Vagina (tissue), 2 donors: ENCODE measurements at regions not wholly inside any gene's neighbourhood (a gene's known extent, or its start where the extent isn't known, plus 50 kb on each side); places are given as distances from the start of the nearest gene placed in this dataset.
"Not testable (repeated sequence)": the region's sequence is repeated elsewhere in the genome, so short reads cannot be mapped to it uniquely, and the experiment has no call there.

Source experiments
- POLR2AphosphoS5 ChIP-seq, 2 donors: sonication (generic); formaldehyde crosslinking; IDR thresholded peaks; one replicate each; pipeline ENCODE4 v1.9.0; 2017; ENCODE audit warnings: antibody characterized with exemption in 2 of 2, mild to moderate bottlenecking in 2 of 2, low read depth in 1 of 2; ENCODE audit not compliant: insufficient read depth in 1 of 2
- TF ChIP-seq, protein P1 (sequence below), 3 experiments: fragments of 450-650 bp in 2 of 3; fragments of 200-600 bp in 1 of 3; sonication (generic) in 1 of 3; IDR thresholded peaks; one replicate each; pipeline ENCODE4 v1.5.1; 2017 to 2019; ENCODE audit warnings: antibody characterized with exemption in 3 of 3, mild to moderate bottlenecking in 2 of 3, moderate library complexity in 2 of 3

DNA sequence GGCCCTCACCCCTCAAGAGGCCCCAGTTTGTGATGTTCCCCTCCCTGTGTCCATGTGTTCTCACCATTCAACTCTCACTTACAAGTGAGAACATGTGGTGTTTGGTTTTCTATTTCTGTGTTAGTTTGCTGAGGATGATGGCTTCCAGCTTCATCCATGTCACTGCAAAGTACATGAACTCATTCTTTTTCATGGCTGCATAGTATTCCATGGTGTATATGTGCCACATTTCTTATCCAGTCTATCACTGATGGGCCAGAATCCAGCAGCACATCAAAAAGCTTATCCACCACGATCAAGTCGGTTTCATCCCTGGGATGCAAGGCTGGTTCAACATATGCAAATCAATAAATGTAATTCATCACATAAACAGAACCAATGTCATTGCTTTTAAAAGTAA lies 95.4 kb upstream of the HS3ST2 start:
- TF ChIP-seq, protein P1, sequence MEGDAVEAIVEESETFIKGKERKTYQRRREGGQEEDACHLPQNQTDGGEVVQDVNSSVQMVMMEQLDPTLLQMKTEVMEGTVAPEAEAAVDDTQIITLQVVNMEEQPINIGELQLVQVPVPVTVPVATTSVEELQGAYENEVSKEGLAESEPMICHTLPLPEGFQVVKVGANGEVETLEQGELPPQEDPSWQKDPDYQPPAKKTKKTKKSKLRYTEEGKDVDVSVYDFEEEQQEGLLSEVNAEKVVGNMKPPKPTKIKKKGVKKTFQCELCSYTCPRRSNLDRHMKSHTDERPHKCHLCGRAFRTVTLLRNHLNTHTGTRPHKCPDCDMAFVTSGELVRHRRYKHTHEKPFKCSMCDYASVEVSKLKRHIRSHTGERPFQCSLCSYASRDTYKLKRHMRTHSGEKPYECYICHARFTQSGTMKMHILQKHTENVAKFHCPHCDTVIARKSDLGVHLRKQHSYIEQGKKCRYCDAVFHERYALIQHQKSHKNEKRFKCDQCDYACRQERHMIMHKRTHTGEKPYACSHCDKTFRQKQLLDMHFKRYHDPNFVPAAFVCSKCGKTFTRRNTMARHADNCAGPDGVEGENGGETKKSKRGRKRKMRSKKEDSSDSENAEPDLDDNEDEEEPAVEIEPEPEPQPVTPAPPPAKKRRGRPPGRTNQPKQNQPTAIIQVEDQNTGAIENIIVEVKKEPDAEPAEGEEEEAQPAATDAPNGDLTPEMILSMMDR (IDR thresholded peaks at IDR 0.05): not testable (repeated sequence)
- not testable (repeated sequence) for TF ChIP-seq POLR2AphosphoS5 (IDR thresholded peaks at IDR 0.05; ENCODE audit: insufficient read depth in 1 of 2, low read depth in 1 of 2)
